CD14-positive monocyte (primary cell): ENCODE measurements at regions not wholly inside any gene's neighbourhood (a gene's known extent, or its start where the extent isn't known, plus 50 kb on each side); places are given as distances from the start of the nearest gene placed in this dataset.

ENCODE experiments used
- DNase-seq, 3 donors: peaks; one replicate each; pipeline ENCODE4 v3.0.0-alpha.2; 2011 to 2022
- H2AFZ ChIP-seq: 2 replicates; pipeline ENCODE4 v1.6.0; 2012; ENCODE audit warnings: mild to moderate bottlenecking, low read depth, low read length, inconsistent platforms; ENCODE audit not compliant: insufficient read depth, poor library complexity, severe bottlenecking
- H3K27ac ChIP-seq, 2 donors: 1 replicate in 1 of 2; 2 replicates in 1 of 2; pipeline ENCODE4 v1.5.1; 2012 to 2013; ENCODE audit warnings: low read length in 2 of 2, control low read depth in 1 of 2, inconsistent platforms in 1 of 2, low read depth in 1 of 2, mild to moderate bottlenecking in 1 of 2
- H3K27me3 ChIP-seq, 2 donors: one replicate each; pipeline versions ENCODE4 v1.6.0 to v1.6.1; 2011 to 2013; ENCODE audit warnings: low read length in 2 of 2; ENCODE audit not compliant: control insufficient read depth in 2 of 2, insufficient read depth in 2 of 2
- H3K36me3 ChIP-seq, 2 donors: replicated peaks in 1 of 2; 1 replicate in 1 of 2; 2 replicates in 1 of 2; pipeline versions ENCODE4 v1.5.1 to v1.6.1; 2012 to 2013; ENCODE audit warnings: low read length in 2 of 2, control low read depth in 1 of 2, inconsistent platforms in 1 of 2, mild to moderate bottlenecking in 1 of 2; ENCODE audit not compliant: insufficient read depth in 2 of 2, control insufficient read depth in 1 of 2
- H3K4me1 ChIP-seq, 2 donors: 1 replicate in 1 of 2; 2 replicates in 1 of 2; pipeline versions ENCODE4 v1.5.1 to v1.6.1; 2012 to 2013; ENCODE audit warnings: low read length in 2 of 2, control low read depth in 1 of 2, inconsistent platforms in 1 of 2, mild to moderate bottlenecking in 1 of 2, moderate library complexity in 1 of 2; ENCODE audit not compliant: insufficient read depth in 2 of 2, control insufficient read depth in 1 of 2
- H3K4me2 ChIP-seq: replicated peaks from 2 replicates; pipeline ENCODE3; 2012; ENCODE audit warnings: low read length, moderate library complexity, mild to moderate bottlenecking; ENCODE audit not compliant: poor library complexity, severe bottlenecking; ENCODE audit errors: extremely low read depth
- H3K4me3 ChIP-seq, 3 experiments: fragments of 200-600 bp in 1 of 3; sonication (generic) in 1 of 3; replicated peaks in 1 of 3; 1 replicate in 2 of 3; 2 replicates in 1 of 3; pipeline ENCODE4 v1.5.1; 2011 to 2013; ENCODE audit warnings: low read length in 3 of 3, mild to moderate bottlenecking in 3 of 3, control low read depth in 2 of 3, low read depth in 2 of 3, inconsistent platforms in 1 of 3, moderate library complexity in 1 of 3
- H3K79me2 ChIP-seq: 2 replicates; pipeline ENCODE4 v1.6.0; 2012; ENCODE audit warnings: mild to moderate bottlenecking, control low read depth, inconsistent platforms, low read length, moderate library complexity; ENCODE audit not compliant: insufficient read depth
- H3K9ac ChIP-seq: 2 replicates; pipeline ENCODE4 v1.6.0; 2017; ENCODE audit warnings: low read length, mild to moderate bottlenecking; ENCODE audit not compliant: insufficient read depth, poor library complexity, severe bottlenecking
- H3K9me3 ChIP-seq, 2 donors: replicated peaks in 1 of 2; 1 replicate in 1 of 2; 2 replicates in 1 of 2; pipeline versions ENCODE4 v1.5.1 to v1.6.1; 2012 to 2013; ENCODE audit warnings: low read length in 2 of 2, control low read depth in 1 of 2; ENCODE audit not compliant: control insufficient read depth in 1 of 2, insufficient read depth in 1 of 2
- H4K20me1 ChIP-seq: 2 replicates; pipeline ENCODE4 v1.6.0; 2012; ENCODE audit warnings: mild to moderate bottlenecking, low read length, control low read depth, moderate library complexity; ENCODE audit not compliant: insufficient read depth
- H3K27ac Mint-ChIP-seq, 7 donors: one replicate each; pipeline ENCODE4 v1.8.0; 2020; ENCODE audit warnings: mild to moderate bottlenecking in 7 of 7, mixed read lengths in 7 of 7, moderate library complexity in 6 of 7, inconsistent platforms in 2 of 7
- H3K27me3 Mint-ChIP-seq, 3 donors: one replicate each; pipeline ENCODE4 v1.8.0; 2021 to 2022; ENCODE audit warnings: low read depth in 3 of 3, mild to moderate bottlenecking in 3 of 3, mixed read lengths in 3 of 3, moderate library complexity in 3 of 3, inconsistent platforms in 1 of 3
- H3K36me3 Mint-ChIP-seq, 2 donors: one replicate each; pipeline ENCODE4 v1.8.0; 2020; ENCODE audit warnings: mixed read lengths in 2 of 2, inconsistent platforms in 1 of 2, mild to moderate bottlenecking in 1 of 2
- H3K4me1 Mint-ChIP-seq: one replicate; pipeline ENCODE4 v1.8.0; 2020; ENCODE audit warnings: mild to moderate bottlenecking, mixed read lengths
- H3K4me3 Mint-ChIP-seq, 2 donors: one replicate each; pipeline ENCODE4 v1.8.0; 2020; ENCODE audit warnings: mild to moderate bottlenecking in 2 of 2, mixed read lengths in 2 of 2, moderate library complexity in 1 of 2
- H3K9me3 Mint-ChIP-seq, 7 donors: one replicate each; pipeline ENCODE4 v1.8.0; 2020 to 2022; ENCODE audit warnings: mixed read lengths in 7 of 7, mild to moderate bottlenecking in 6 of 7, moderate library complexity in 6 of 7, inconsistent platforms in 2 of 7
- CTCF ChIP-seq: fragments of 200-600 bp; IDR thresholded peaks from one replicate; pipeline ENCODE4 v1.8.0; 2022; ENCODE audit warnings: antibody characterized with exemption, mild to moderate bottlenecking
- WGBS: methylation state at CpG from one replicate; pipeline ENCODE4 v1.1.5; 2013; ENCODE audit warnings: missing lambda C conversion rate; ENCODE audit not compliant: insufficient coverage; 5-methylcytosine and 5-hydroxymethylcytosine counted together
- intact Hi-C, 2 donors: fragments of 100-400 bp; cut with micrococcal nuclease; formaldehyde crosslinking; loops; one replicate each; pipeline versions ENCODE4 v1.15.0 to v1.15.1; 2023

GRCh38 chr3:64813326-64813725 is 125.5 kb upstream of the ADAMTS9 start:
- H3K79me2 ChIP-seq, result no peaks in the 10 kb centered on the region
- Mint-ChIP-seq H3K36me3 (no peaks in the 10 kb centered on the region), H3K4me3 (no peak overlapping the region), H3K9me3 (peaks cover 0 to 17% (median 6%) of the 10 kb centered on the region in 7 donors), H3K4me1 (no peaks in the 10 kb centered on the region), H3K27me3 (peaks cover 0 to 2% (median 2%) of the 10 kb centered on the region in 3 donors), H3K27ac (no peak overlapping the region)
- no peak overlapping the region for H3K4me3 ChIP-seq
- no peak overlapping the region for H3K27ac ChIP-seq
- H3K36me3 ChIP-seq, result no peaks in the 10 kb centered on the region
- no peak overlapping the region for H3K4me2 ChIP-seq
- H2AFZ ChIP-seq, result no peak overlapping the region
- H3K9me3 ChIP-seq, result peaks cover 0 to 11% of the 10 kb centered on the region in 2 donors
- H3K9ac ChIP-seq, result no peak overlapping the region
- H3K4me1 ChIP-seq, result no peaks in the 10 kb centered on the region
- no peaks in the 10 kb centered on the region for H4K20me1 ChIP-seq
- no peak for DNase-seq
- no peak for TF ChIP-seq CTCF
- WGBS, result 67% methylated on average over 1 of the region's 3 CpGs
- intact Hi-C loops, result no loop called here
- no peaks in the 10 kb centered on the region for H3K27me3 ChIP-seq

GRCh38 chr3:64809086-64809485 is 121.3 kb upstream of the ADAMTS9 start:
- H3K4me1 ChIP-seq, result no peaks in the 10 kb centered on the region
- no peak overlapping the region for H3K4me2 ChIP-seq
- H2AFZ ChIP-seq, result no peak overlapping the region
- no peak overlapping the region for H3K27ac Mint-ChIP-seq
- H3K9me3 ChIP-seq, result peaks cover 0 to 9% of the 10 kb centered on the region in 2 donors
- DNase-seq, result no peak
- H3K4me1 Mint-ChIP-seq, result no peaks in the 10 kb centered on the region
- H3K36me3 ChIP-seq, result no peaks in the 10 kb centered on the region
- intact Hi-C loops, result no loop called here
- no peaks in the 10 kb centered on the region for H3K79me2 ChIP-seq
- H3K9me3 Mint-ChIP-seq, result peaks cover 0 to 16% (median 4%) of the 10 kb centered on the region in 7 donors
- H3K4me3 ChIP-seq, result no peak overlapping the region
- no peak overlapping the region for H3K4me3 Mint-ChIP-seq
- peaks cover 0 to 2% (median 2%) of the 10 kb centered on the region in 3 donors for H3K27me3 Mint-ChIP-seq
- H4K20me1 ChIP-seq, result no peaks in the 10 kb centered on the region
- H3K27ac ChIP-seq, result no peak overlapping the region
- no peaks in the 10 kb centered on the region for H3K36me3 Mint-ChIP-seq
- no CpG with 5 or more reads among the region's 2 CpGs for WGBS
- no peak for TF ChIP-seq CTCF
- H3K9ac ChIP-seq, result no peak overlapping the region
- H3K27me3 ChIP-seq, result no peaks in the 10 kb centered on the region
